NOMO-1 treated with DMSO at 0.1 percent for 48 hours (cell line): ENCODE measurements at regions not wholly inside any gene's neighbourhood (a gene's known extent, or its start where the extent isn't known, plus 50 kb on each side); places are given as distances from the start of the nearest gene placed in this dataset.

Source experiments
- DNase-seq: peaks from one replicate; lab custom pipeline; 2025; ENCODE audit not compliant: unreplicated experiment; lab: John Stamatoyannopoulos, UW

DNA sequence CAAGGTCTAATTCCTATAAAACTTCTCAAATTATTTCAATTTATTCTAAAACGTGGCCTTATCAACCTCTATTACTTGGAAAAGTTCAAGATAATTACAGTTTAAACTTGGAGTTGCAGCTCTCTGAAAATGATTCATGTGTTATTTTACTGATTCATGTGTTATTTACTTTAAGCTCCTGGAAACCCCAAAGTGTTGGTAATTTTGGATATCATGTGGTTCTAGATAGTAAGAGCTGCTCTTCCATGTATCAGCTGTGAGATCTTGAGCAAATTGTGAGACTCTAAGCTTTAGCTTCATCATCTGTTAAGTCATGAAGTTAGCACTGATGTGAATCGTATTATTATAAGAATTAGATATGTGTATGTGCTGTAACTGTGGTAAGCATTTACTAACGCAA, 749.2 kb downstream of the TLE4 start:
- DNase-seq = no peak

DNA sequence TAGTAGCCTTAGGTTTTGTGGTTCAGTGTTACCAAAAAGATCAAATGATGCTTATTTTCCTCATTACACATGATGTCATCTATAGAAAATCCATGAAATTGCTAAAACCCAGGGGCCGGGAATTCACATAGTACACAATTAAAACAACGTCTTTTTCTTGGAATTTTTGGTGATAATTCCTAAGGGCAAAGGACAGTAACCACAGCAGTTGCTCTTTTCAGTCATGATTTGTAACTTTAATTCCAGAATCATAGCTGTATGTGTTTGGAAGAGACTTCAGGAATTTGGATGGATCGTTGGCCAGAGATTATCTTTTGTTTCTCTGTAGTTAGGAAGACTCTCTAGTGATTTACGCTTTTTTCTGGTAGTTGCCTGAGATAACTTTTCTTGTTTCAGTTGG, 748.7 kb downstream of the TLE4 start:
- no peak for DNase-seq

DNA sequence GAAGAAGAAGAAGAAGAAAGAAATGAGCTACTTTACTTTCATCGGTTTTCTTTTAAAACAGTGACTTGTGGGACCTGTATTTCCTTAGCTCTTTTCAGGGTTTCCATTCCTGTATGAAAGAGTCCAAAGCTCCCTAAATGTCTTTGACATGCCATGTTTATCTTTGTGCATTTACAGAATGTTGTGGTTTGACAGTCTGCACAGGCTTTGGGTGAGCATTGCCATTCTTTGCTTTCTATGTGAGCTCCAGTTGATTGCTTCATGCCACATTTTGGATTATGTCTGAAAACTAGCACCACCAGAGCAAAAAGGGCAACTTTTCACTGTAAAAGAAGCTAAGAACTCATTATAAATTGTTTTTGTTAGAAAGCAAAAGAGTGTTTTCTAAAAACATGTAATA, 733.4 kb downstream of the TLE4 start:
- DNase-seq = no peak

DNA sequence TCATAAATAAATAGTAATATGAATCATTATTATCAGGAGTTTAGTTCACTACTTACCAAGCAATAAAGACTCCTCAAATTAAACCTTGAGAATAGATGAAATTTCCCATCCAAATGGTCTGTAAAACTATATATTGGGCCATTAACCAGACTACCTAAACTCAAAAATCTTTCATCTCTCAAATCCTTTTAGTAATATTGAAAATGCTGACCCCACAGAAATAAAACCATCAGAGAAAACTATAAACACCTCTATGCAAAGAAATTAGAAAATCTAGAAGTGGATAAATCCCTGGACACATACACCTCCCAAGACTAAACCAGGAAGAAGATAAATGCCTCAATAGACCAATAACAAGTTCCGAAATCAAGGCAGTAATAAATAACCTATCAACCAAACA, 723.2 kb downstream of the TLE4 start:
- no peak for DNase-seq

DNA sequence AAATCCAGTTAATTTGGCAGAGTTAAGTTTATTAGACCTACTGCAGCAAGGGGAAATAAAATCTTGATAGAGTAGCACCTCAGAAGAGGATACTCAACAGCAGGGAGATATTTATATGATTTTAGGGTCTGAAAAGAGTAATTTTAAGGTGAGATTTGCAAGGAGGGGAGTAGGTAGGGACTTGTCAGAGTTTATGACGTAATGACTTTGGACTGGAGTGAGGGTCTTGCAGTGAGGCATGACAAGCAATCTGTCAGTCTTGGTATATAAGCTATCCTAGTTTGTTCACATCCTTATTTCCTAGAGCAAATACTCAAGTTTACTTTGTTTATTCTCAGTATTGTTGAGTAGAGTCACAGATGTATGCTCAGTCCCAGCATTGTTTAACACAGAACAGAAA, 722.6 kb downstream of the TLE4 start:
- no peak for DNase-seq

DNA sequence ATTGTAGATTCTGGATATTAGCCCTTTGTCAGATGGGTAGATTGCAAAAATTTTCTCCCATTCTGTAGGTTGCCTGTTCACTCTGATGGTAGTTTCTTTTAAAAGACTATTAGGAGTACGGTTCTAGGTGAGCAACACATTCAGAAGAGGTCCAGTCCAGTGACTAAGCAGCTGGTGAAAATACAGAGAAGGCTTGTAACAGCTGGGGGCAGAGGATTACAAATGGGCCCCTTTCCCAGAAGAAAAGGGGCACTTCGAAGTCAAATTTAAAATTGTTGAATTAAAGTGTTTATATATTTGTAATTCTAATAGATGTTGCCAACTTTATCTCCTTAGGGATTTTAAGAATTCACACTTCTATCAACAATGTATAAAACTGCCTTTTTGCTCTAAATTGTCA, 720.5 kb downstream of the TLE4 start:
- no peak for DNase-seq

DNA sequence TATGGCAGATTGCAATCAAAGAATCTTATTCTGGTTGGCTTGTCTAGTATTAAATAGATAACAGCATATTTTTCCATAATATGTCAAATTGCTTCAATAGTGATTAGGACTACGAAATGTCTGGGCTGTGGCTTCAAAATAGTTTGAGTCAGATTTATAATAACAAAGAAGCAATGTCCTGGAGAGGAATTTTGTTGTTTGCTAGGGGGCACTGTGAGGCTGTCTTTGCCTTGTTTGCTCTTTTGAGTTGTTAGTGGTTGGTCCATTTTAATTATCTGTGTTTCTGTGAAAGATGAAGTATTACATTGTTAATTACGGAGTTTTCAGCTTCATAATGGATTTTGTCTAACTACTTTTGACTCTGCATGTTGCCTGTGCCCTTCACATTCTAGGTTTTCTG, 713.6 kb downstream of the TLE4 start:
- no peak for DNase-seq

DNA sequence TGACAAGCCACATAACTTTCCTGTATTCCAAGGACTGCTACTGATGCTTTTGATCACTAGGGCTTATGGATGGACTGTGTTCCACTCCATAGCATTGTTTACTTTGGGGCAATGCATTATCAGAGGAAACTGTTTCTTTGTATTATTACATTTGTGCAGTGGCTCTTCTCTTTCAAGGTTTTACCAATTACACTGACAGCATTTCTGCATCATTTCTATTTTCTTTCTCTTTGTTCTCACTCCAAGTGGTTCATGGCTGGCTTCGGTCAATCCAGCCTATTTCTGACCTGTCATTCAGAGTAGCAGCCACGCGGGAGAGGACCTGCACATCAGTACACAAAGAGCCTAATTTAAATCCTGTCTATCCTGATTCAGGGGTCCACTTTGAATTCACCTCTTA, 711.0 kb downstream of the TLE4 start:
- DNase-seq = no peak

DNA sequence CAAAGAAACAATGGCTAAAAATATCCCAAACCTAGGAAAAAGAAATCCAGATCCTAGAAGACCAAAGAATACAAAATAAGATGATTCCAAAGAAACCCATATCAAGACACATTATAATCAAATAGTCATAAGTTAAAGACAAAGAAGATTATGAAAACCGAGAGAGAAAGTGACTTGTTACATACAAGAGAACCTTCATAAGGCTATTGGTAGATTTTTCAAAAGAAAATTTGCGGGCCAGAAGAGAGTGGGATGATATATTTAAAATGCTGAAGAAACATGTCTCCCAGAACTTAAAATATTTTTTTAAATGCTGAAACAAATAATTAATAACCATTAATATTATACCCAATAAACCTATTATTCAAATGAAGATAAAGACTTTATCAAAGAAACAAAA, 687.3 kb downstream of the TLE4 start:
- no peak for DNase-seq

DNA sequence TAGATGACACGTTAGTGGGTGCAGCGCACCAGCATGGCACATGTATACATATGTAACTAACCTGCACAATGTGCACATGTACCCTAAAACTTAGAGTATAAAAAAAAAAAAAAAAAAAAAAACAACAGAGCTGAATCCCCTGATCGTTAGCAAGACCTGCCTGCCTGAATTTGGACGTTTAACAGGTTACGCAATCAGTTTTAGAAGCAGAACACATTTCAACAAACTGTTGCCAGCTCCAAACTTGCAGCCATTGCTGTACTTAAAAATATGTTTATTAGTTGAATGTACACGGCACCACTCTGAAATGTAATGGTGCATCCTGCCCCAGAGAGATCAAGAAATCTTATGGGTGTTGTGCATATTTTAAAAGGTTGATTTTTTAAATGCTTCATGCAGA, 680.0 kb downstream of the TLE4 start:
- DNase-seq = no peak

DNA sequence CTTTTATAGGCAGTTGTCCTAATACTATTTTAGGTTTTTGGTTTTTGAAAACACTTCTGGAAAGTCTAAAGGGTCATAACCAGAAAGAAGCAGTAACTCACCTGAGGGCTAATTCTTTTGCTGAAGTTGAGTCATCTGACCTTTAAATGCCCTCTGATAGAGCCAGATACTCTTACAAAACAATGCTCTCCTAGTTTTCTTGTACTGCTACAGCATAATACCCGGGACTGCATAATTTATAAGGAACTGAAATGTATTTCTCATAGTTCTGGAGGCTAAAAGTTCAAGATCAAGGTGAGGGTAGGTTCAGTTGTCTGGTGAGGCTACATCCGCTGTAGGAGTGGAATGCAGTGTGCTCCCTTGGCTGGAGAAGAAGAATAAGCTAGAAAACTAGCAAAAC, 670.3 kb downstream of the TLE4 start:
- DNase-seq = no peak

DNA sequence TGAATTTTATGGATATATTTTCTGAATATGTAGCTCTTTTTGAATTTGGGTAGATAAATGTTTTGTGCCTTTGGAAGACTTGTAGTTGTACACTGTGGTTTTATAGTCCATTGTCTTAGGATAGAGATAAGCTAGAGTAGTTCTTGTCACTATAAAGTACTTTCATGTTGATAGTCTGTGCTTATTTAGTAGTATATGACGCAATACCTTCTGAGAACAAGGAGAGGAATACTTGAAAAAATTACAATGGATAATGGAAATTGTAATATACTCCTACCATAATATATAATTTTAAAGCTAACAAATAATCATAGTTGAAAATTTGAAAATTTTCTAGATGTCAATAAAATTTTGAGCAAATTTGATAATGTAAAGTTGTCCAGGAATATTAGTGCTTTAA, 664.0 kb downstream of the TLE4 start:
- DNase-seq = no peak

DNA sequence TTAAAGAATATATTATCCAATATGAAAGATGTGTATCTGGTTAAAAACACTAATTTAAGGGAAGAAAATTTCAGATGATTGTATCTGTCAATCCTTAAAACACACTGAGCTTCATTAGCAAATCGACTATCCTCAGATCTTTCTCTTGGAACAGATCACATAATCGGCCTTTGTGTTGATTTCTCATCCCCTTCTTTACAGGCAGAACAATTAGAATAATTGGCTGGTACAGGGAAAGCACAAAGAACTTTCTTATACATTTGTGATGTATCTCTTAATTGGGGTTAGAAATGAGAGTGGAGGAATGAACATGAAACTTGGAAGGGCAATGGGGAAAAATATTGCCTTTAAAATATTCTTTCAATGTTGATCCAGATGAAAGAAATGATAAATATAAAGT, 662.1 kb downstream of the TLE4 start:
- no peak for DNase-seq

DNA sequence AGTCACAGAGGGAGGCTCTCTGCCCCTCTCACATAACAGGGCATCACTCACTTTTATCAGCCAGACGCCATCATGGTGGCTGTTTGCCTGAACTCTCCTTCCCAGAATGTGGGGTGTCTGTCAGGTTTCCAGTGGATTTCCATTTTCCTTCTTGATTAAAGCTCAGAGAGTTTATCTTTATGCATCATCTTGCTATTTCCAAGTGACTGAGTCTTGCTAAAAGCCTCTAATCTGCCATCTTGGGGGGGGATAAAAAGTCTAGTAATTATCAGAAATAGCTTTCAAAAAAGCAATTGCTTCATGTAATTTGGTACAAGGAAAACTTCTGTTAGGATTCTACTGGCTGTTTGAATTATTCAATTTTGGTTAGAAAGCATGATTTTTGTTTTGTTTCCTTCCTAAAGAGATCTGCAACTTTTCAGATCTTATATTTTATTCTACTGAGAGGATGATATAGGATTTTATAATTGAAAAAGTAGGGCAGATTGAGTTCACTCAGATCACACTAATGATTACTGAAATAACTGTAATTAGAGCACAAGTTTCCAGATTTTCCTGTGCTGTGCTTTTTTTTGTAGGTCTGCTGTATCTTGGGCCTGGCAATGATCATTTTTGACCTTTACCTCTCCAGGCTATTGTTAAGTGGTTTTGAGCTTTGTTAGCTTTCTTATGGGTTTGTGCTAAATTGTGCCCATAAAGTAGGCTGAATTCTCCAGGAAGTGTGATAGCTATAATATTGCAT, 661.5 kb downstream of the TLE4 start:
- no peak for DNase-seq

DNA sequence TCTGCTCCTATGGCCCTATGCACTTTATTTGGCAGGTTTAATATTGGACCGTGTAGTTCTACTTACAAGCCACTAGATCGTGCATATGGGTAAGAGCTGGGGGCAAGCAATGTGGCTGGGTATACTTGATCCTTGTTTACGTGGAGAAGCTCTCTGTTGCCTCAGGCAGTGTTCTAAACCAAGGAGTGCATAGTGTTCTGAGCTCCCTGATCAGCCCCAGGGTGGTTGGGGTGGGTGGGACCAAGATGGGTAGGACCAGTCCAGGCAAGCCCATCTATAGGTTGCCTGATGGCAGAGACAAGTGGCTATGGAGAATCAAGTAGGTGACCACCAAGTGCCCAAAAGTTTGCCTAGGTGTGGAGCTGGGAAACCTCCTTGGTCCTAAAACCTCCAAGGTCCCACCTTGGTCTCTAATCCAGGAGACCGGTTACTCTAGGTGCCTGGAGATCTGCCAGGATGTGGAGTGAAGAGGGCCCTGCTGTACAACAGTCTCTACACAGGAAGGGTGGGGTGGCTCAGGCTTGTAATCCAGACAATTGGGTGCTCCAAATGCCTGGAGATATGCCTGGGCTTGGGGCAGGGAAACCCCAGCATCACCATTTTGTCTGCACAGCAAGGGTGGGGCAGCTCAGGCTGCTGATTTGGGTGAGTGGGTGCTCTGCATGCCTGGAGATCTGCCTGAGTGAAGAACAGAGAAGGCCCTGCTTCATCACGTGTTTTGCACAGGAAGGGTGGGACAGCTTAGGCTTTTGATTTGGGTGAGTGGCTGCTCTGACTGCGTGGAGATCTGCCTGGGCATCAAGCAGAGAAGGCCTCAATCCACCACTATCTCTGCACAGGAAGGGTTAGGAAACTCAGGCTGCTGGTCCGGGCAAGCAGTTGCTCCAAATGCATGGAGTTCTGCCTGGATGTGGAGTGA, 659.8 kb downstream of the TLE4 start:
- DNase-seq = no peak

DNA sequence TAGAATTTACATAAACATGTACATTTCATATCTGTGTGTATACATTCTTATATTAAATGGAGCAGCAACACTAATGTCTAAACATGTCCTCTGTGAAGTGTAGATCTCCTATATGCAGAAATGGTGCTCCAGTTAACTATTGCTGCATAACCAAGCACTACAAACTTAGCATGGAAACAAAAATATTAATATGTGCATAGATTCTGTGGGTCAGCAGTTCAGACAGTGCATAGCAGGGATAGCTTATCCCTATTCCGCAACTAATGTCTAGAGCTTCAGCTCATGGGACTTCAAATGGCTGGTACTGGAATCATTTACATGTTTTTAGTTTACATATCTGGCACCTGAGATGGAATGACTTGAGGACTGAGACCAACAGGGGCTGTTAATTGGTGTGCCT, 652.1 kb downstream of the TLE4 start:
- no peak for DNase-seq

DNA sequence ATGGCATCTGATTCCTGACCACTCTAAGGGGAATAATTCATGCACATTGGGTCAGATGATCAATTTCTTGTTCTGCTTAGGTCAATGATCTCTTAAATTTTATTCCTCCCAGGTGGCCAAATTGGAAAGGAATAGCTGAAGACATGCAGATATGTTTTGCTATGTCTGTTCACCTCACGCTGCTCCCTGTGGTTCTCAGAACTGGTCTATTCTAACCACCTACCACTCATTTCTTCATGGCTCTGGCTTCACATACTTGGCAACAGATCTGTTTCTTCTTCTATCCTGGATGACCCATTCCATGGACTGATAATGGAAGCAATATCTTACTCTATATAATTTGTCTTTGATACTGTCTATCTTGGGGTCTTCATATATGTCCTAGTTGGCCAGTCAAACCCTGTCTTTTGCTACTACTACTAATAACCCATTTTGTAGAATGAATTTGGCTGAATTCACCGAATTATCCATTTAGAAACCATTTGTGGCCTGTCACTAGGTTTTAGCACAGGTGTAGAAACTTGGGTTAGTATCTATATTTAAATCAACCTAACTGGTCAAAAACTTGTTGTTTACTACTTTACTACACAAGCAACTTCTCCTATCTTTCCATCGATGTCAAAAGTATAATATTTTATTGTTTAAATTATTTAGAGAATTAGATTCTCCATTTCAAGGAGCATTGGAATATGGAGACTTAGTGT, 650.9 kb downstream of the TLE4 start:
- DNase-seq = no peak

DNA sequence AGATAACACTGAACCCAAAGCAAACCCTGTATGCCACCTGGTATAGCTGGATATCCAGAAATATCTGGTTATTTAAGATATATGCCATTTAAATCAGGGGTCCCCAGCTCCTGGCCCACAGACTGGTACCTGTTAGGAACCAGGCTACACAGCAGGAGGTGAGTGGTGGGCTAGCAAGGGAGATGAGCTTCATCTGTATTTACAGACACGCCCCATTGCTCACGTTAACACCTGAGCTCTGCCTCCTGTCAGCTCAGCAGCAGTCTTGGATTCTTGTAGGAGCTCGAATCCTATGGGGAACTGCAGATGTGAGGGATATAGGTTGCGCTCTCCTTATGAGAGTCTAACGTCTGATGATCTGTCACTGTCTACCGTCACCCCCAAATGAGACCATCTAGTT, 646.6 kb downstream of the TLE4 start:
- DNase-seq = no peak

DNA sequence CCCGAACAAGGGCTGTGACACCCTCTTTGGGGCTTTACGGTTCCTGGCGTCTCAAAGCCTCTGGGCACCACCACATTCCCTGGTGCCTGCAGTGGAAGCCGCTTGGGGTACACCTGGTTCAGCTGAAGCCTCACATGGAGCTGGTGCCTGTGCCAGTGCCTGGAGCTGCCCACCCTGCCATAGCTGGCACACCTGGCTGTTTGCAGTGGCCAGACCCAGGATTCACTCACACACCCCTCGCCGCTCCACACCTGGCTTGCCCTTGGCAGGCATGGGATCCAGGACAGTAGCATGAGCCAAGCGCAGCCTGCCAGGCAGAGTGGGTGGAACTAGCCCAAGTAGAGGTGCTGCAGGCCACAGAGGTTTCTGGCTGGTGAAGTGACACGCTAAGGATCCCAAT, 641.8 kb downstream of the TLE4 start:
- DNase-seq = no peak

DNA sequence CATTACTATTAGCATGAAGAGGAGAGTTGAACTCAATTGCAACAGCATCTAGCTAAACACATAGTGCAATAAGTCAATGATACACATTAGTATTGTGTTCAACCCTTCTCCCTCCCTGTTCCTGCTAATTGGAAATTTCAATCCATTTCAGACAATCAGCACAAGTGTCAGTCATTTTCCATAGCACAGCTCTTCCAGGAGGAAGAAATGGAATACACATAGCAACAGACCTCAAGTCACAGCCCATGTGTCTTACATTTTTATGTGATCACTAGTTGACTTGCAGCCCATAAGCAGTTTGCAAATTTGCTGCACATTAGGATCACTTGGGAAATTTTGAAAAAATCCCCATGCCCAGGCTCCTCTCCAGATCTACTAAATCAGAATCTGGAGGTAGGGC, 636.9 kb downstream of the TLE4 start:
- no peak for DNase-seq

DNA sequence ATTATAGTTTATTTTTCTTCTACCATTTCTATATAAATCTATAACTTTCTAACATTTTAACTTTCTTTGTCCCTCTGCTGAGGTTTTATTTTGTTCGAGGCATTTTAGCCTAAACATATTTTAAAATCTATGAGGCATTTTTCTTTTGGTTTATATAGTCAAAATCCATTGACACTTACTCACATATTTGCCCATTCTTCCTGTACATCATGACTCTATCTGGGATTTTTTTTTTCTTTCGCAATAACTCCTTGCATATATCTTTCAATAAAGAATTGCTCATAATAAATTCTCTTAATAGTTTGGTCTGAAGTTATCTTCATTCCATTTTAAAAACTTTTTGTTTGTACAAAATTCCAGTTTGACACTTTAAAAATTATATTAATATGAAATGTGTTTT, 632.3 kb downstream of the TLE4 start:
- no peak for DNase-seq

DNA sequence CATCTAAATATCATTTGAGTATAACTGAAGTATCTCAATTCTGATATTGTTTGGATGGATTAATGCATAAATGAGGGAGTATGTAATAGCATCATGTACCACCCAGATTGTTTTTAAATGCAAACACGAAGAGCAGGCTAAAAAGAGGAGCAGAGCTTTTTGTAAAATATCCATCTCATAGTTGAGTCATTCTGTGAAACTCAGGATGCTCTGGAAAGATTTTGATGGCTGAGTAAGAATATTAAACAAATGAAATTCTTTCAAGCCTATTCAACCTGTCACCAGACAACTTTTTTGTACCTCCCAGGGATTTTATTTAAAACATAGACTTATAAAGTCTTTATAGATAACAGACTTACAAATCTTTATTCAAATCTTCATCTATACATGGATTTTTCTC, 625.9 kb downstream of the TLE4 start:
- no peak for DNase-seq
